ENCODE measurements at regions not wholly inside any gene's neighbourhood (a gene's known extent, or its start where the extent isn't known, plus 50 kb on each side); places are given as distances from the start of the nearest gene placed in this dataset.

DNA sequence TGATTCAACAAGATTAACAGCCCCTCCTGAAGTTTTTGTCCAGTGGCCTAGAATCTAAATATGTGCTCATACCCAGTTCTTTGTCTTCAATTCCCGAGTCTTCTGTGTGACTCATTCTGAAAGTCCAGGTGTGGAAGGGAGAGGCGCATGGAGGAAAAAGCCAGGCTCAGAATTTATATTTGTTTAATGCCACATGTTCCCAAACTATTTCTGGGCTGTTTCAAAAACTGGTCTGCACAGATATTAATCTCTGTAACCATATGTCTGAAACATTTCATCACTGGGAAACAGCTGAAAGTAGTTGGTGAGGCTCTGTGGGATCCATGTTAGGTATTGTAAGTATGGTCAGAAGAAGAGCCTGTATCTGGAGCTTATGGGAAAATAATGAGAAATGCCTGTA lies 266.0 kb downstream of the PAX1 start:
- ChIA-PET POLR2A (no interaction called here), CTCF (ENCODE audit: low intra/inter-chr PET ratio, low total read pairs) (no interaction called here)
- no TSS peak for BruUV-seq (replicated peaks)
- no peak overlapping the region for H2AFZ ChIP-seq (ENCODE audit: low read length)
- H3K36me3 ChIP-seq (replicated peaks in 1 of 2; ENCODE audit: control insufficient read depth in 1 of 2, insufficient read depth in 2 of 2, low read length in 2 of 2), result no peaks in the 10 kb centered on the region
- no peaks in the 10 kb centered on the region for H3K9me3 ChIP-seq (ENCODE audit: low read length)
- no peak overlapping the region for H3K4me3 ChIP-seq (replicated peaks in 1 of 3; ENCODE audit: insufficient read depth in 1 of 3, low read depth in 2 of 3, low read length in 3 of 3)
- H3K27ac ChIP-seq (ENCODE audit: extremely low read length, insufficient read depth, low read length), result no peak overlapping the region
- no peak for FAIRE-seq
- H3K79me2 ChIP-seq (ENCODE audit: insufficient read depth, low read length), result no peaks in the 10 kb centered on the region
- no peaks in the 10 kb centered on the region for H3K27me3 ChIP-seq (ENCODE audit: control insufficient read depth in 1 of 2, insufficient read depth in 2 of 2, low read length in 2 of 2)
- intact Hi-C loops (cut with micrococcal nuclease; ENCODE audit: unreplicated experiment), result no loop called here
- no peak for DNase-seq (ENCODE audit: low spot score)
- no peaks in the 10 kb centered on the region for H4K20me1 ChIP-seq (ENCODE audit: insufficient read depth, low read length)
- TF ChIP-seq MTERF4 (CRISPR knock-in tag; IDR thresholded peaks at IDR 0.05), result no peak
- no peak for TF ChIP-seq ZIK1 (CRISPR knock-in tag; IDR thresholded peaks at IDR 0.05; ENCODE audit: borderline replicate concordance, low read depth)
- ATAC-seq, result no peak
- H3K4me2 ChIP-seq (ENCODE audit: low read depth, low read length), result no peak overlapping the region
- 30% methylated on average over 2 of the region's 2 CpGs for WGBS (ENCODE audit: low lambda C conversion rate)
- no peak overlapping the region for H3K9ac ChIP-seq (ENCODE audit: insufficient read depth, low read depth, low read length)
- no peaks in the 10 kb centered on the region for H3K4me1 ChIP-seq (ENCODE audit: insufficient read depth, low read length)
- in situ Hi-C loops (cut with HindIII; ENCODE audit: extremely low pct_ligation_motif_present, low pct_unique_long_range_greater_than_20kb), result no loop called here

- H2AFZ ChIP-seq (ENCODE audit: low read length), result no peak overlapping the region
- CTCF ChIA-PET (ENCODE audit: low intra/inter-chr PET ratio, low total read pairs), result interaction anchor here (1.3 kb wide), 1 partner anchor 138 kb away, joined by 4 read pairs; no protein-coding TSS in a partner anchor
- no peaks in the 10 kb centered on the region for H3K36me3 ChIP-seq (replicated peaks in 1 of 2; ENCODE audit: control insufficient read depth in 1 of 2, insufficient read depth in 2 of 2, low read length in 2 of 2)
These were observed 263.0 kb downstream of the PAX1 start for GRCh38 chr20:21968486-21968885.

More at GRCh38 chr20:21968486-21968885, 263.0 kb downstream of the PAX1 start:
- Histone ChIP-seq H3K79me2 (ENCODE audit: insufficient read depth, low read length) (no peaks in the 10 kb centered on the region), H3K9me3 (ENCODE audit: low read length) (no peaks in the 10 kb centered on the region), H3K4me3 (replicated peaks in 1 of 3; ENCODE audit: insufficient read depth in 1 of 3, low read depth in 2 of 3, low read length in 3 of 3) (no peak overlapping the region), H4K20me1 (ENCODE audit: insufficient read depth, low read length) (no peaks in the 10 kb centered on the region), H3K9ac (ENCODE audit: insufficient read depth, low read depth, low read length) (no peak overlapping the region), H3K27me3 (ENCODE audit: control insufficient read depth in 1 of 2, insufficient read depth in 2 of 2, low read length in 2 of 2) (no peaks in the 10 kb centered on the region), H3K27ac (ENCODE audit: extremely low read length, insufficient read depth, low read length) (no peak overlapping the region), H3K4me1 (ENCODE audit: insufficient read depth, low read length) (no peaks in the 10 kb centered on the region), H3K4me2 (ENCODE audit: low read depth, low read length) (no peak overlapping the region)
- intact Hi-C loops (cut with micrococcal nuclease; ENCODE audit: unreplicated experiment), result loop anchor here (1.0 kb wide), 1 partner anchor 138 kb away; no protein-coding TSS in a partner anchor
- ATAC-seq (no peak; the same call in 2 of the 3 replicates), FAIRE-seq (no peak), DNase-seq (ENCODE audit: low spot score) (no peak)
- in situ Hi-C loops (cut with HindIII; ENCODE audit: extremely low pct_ligation_motif_present, low pct_unique_long_range_greater_than_20kb), result no loop called here
- POLR2A ChIA-PET, result no interaction called here
- no TSS peak for BruUV-seq (replicated peaks)
- TF ChIP-seq SMAD3 (CRISPR knock-in tag; IDR thresholded peaks at IDR 0.05) (no peak), ZNF816 (CRISPR knock-in tag; IDR thresholded peaks at IDR 0.05; ENCODE audit: borderline replicate concordance) (no peak), STAG1 (CRISPR knock-in tag; IDR thresholded peaks at IDR 0.05) (peak; percentile 39; the same call in 1 of the 2 replicates), CTCF (CRISPR knock-in tag; IDR thresholded peaks at IDR 0.05) (peak; percentile 26; the same call in 1 of the 2 replicates), AFF4 (CRISPR knock-in tag; IDR thresholded peaks at IDR 0.05) (no peak)

Measured in HepG2 (cell line).